ENCODE measurements at regions not wholly inside any gene's neighbourhood (a gene's known extent, or its start where the extent isn't known, plus 50 kb on each side); places are given as distances from the start of the nearest gene placed in this dataset.

- CTCF ChIA-PET: no interaction called here
Observed at GRCh38 chr10:33423154-33423529, 88.7 kb upstream of the NRP1 start.

GRCh38 chr10:33422471-33423153 lies 88.1 kb upstream of the NRP1 start:
- CTCF ChIA-PET: no interaction called here
- ATAC-seq (ENCODE audit: low read depth) (no peak), DNase-seq (no peak)
- Histone ChIP-seq H2AFZ (ENCODE audit: insufficient read depth, low read depth, low read length, poor library complexity, severe bottlenecking) (no peak overlapping the region), H3K27me3 (replicated peaks in 1 of 4; ENCODE audit: control extremely low read depth in 1 of 4, control insufficient read depth in 3 of 4, insufficient read depth in 4 of 4, low read length in 3 of 4) (no peaks in the 10 kb centered on the region), H3K9ac (ENCODE audit: low read length) (no peak overlapping the region), H3K27ac (ENCODE audit: low read length in 2 of 2) (no peak overlapping the region), H3K4me2 (replicated peaks; ENCODE audit: low read depth, low read length, poor library complexity, severe bottlenecking) (no peak overlapping the region), H3K36me3 (replicated peaks in 1 of 2; ENCODE audit: control extremely low read depth in 1 of 2, control insufficient read depth in 1 of 2, extremely low read depth in 1 of 2, insufficient read depth in 2 of 2, low read length in 1 of 2) (no peaks in the 10 kb centered on the region), H3K9me3 (ENCODE audit: control extremely low read depth in 1 of 3, control insufficient read depth in 2 of 3, insufficient read depth in 1 of 3, low read length in 2 of 3) (peaks cover 0 to 4% (median 0%) of the 10 kb centered on the region in 3 donors), H3K4me3 (ENCODE audit: control extremely low read depth in 1 of 5, extremely low read depth in 1 of 5, insufficient read depth in 1 of 5, low read depth in 2 of 5, low read length in 4 of 5) (no peak overlapping the region), H3K79me2 (ENCODE audit: control insufficient read depth, insufficient read depth, low read length) (no peaks in the 10 kb centered on the region), H4K20me1 (ENCODE audit: control insufficient read depth, insufficient read depth, low read length, poor library complexity, severe bottlenecking) (no peaks in the 10 kb centered on the region), H3K4me1 (ENCODE audit: control insufficient read depth in 2 of 2, insufficient read depth in 2 of 2, low read length in 2 of 2) (no peaks in the 10 kb centered on the region)
- intact Hi-C loops (cut with micrococcal nuclease): no loop called here
- TF ChIP-seq EZH2 (IDR thresholded peaks at IDR 0.05; ENCODE audit: borderline replicate concordance, insufficient read depth, low read depth, low read length, poor library complexity, severe bottlenecking) (no peak), CTCF (IDR thresholded peaks at IDR 0.05) (no peak)
- Mint-ChIP-seq H3K4me3 (no peak overlapping the region), H3K9me3 (ENCODE audit: insufficient read depth) (no peaks in the 10 kb centered on the region), H3K27ac (no peak overlapping the region), H3K4me1 (no peaks in the 10 kb centered on the region), H3K27me3 (no peaks in the 10 kb centered on the region)
- WGBS (ENCODE audit: insufficient coverage): 100% methylated on average over 3 of the region's 10 CpGs
- POLR2A ChIA-PET: no interaction called here

More at GRCh38 chr10:33423154-33423529, 88.7 kb upstream of the NRP1 start:
- H3K79me2 ChIP-seq (ENCODE audit: control insufficient read depth, insufficient read depth, low read length): no peaks in the 10 kb centered on the region
- H3K9me3 ChIP-seq (ENCODE audit: control extremely low read depth in 1 of 3, control insufficient read depth in 2 of 3, insufficient read depth in 1 of 3, low read length in 2 of 3): peaks cover 0 to 4% (median 0%) of the 10 kb centered on the region in 3 donors
- no peak overlapping the region for H2AFZ ChIP-seq (ENCODE audit: insufficient read depth, low read depth, low read length, poor library complexity, severe bottlenecking)
- no peaks in the 10 kb centered on the region for H3K36me3 ChIP-seq (replicated peaks in 1 of 2; ENCODE audit: control extremely low read depth in 1 of 2, control insufficient read depth in 1 of 2, extremely low read depth in 1 of 2, insufficient read depth in 2 of 2, low read length in 1 of 2)
- ATAC-seq (ENCODE audit: low read depth) (no peak), DNase-seq (no peak)
- H3K4me2 ChIP-seq (replicated peaks; ENCODE audit: low read depth, low read length, poor library complexity, severe bottlenecking): no peak overlapping the region
- H3K4me1 ChIP-seq (ENCODE audit: control insufficient read depth in 2 of 2, insufficient read depth in 2 of 2, low read length in 2 of 2): no peaks in the 10 kb centered on the region
- TF ChIP-seq EZH2 (IDR thresholded peaks at IDR 0.05; ENCODE audit: borderline replicate concordance, insufficient read depth, low read depth, low read length, poor library complexity, severe bottlenecking): no peak
- no peak for TF ChIP-seq CTCF (IDR thresholded peaks at IDR 0.05)
- no peak overlapping the region for H3K27ac ChIP-seq (ENCODE audit: low read length in 2 of 2)
- H3K27me3 Mint-ChIP-seq: no peaks in the 10 kb centered on the region
- H3K9me3 Mint-ChIP-seq (ENCODE audit: insufficient read depth): no peaks in the 10 kb centered on the region
- no peak overlapping the region for H3K9ac ChIP-seq (ENCODE audit: low read length)
- WGBS (ENCODE audit: insufficient coverage): no CpG with 5 or more reads among the region's 5 CpGs
- no peak overlapping the region for H3K27ac Mint-ChIP-seq
- POLR2A ChIA-PET: no interaction called here
- no peaks in the 10 kb centered on the region for H4K20me1 ChIP-seq (ENCODE audit: control insufficient read depth, insufficient read depth, low read length, poor library complexity, severe bottlenecking)
- H3K4me3 ChIP-seq (ENCODE audit: control extremely low read depth in 1 of 5, extremely low read depth in 1 of 5, insufficient read depth in 1 of 5, low read depth in 2 of 5, low read length in 4 of 5): no peak overlapping the region
- intact Hi-C loops (cut with micrococcal nuclease): no loop called here
- H3K4me3 Mint-ChIP-seq: no peak overlapping the region
- H3K4me1 Mint-ChIP-seq: no peaks in the 10 kb centered on the region
- no peaks in the 10 kb centered on the region for H3K27me3 ChIP-seq (replicated peaks in 1 of 4; ENCODE audit: control extremely low read depth in 1 of 4, control insufficient read depth in 3 of 4, insufficient read depth in 4 of 4, low read length in 3 of 4)

Data from B cell (primary cell).